ENCODE measurements at regions not wholly inside any gene's neighbourhood (a gene's known extent, or its start where the extent isn't known, plus 50 kb on each side); places are given as distances from the start of the nearest gene placed in this dataset.
"Not testable (repeated sequence)": the region's sequence is repeated elsewhere in the genome, so short reads cannot be mapped to it uniquely, and the experiment has no call there.

GRCh38 chr2:116318551-116318950 is 1495.9 kb upstream of the DDX18 start:
- TF ChIP-seq CTCF (IDR thresholded peaks at IDR 0.05; ENCODE audit: low read depth, low read length, missing input control); REST (IDR thresholded peaks at IDR 0.05); ATF3 (IDR thresholded peaks at IDR 0.05); YY1 (IDR thresholded peaks at IDR 0.05); NR2F2 (IDR thresholded peaks at IDR 0.05); RAD21 (IDR thresholded peaks at IDR 0.05); RXRA (IDR thresholded peaks at IDR 0.05); SP1 (IDR thresholded peaks at IDR 0.05): not testable (repeated sequence)
